ENCODE measurements at regions not wholly inside any gene's neighbourhood (a gene's known extent, or its start where the extent isn't known, plus 50 kb on each side); places are given as distances from the start of the nearest gene placed in this dataset.

DNA sequence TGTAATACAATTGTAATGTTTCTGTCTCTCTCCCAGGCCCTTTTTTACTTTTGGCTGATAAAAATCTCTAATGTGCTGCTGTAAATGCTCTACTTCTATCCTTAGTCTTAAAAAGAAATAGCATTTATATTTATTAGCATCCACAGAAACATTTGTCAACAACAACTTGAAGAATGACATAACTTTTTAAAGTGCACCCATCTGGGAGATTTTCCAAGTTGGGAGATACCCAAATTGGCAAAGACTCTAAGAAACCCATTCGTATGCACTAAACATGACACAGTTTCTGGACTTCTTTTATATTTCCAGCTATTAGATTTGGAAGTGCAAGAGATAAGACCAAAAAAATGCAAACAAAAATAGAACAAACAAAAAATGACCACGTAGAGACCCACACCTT, 2287.4 kb upstream of the WWC1 start:
- peaks cover 0 to 15% of the 10 kb centered on the region in 2 donors for H3K9me3 Mint-ChIP-seq
- H3K36me3 Mint-ChIP-seq (ENCODE audit: insufficient read depth): no peaks in the 10 kb centered on the region

DNA sequence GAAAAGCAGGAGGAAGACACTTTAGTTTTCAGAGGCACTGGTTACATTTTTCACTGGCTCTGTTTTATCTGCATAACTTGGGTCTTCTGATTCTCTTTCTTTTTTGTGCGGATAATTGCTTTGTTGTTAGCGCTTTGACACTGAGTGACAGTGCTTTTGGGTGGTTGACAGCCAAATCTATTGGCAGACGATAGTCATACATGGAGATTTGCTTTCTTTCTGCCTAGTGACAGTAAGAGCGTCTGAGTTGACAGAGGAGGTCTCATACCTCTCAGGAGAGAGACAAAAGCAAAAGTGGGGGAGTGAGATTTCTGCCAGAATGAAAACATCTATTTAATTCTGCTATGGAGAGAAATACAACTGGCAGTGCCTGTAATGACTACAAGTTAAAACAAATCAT, 2278.0 kb upstream of the WWC1 start:
- H3K36me3 Mint-ChIP-seq (ENCODE audit: insufficient read depth): no peaks in the 10 kb centered on the region
- DNase-seq: no peak
- no peak overlapping the region for H3K27ac Mint-ChIP-seq
- no peak overlapping the region for H3K4me3 Mint-ChIP-seq
- no peak for ATAC-seq (replicated peaks)
- H3K4me1 Mint-ChIP-seq (ENCODE audit: low read depth in 2 of 2): no peaks in the 10 kb centered on the region
- peaks cover 10 to 12% of the 10 kb centered on the region in 2 donors for H3K9me3 Mint-ChIP-seq
- no peaks in the 10 kb centered on the region for H3K27me3 Mint-ChIP-seq

More for the DNA sequence above, 2287.4 kb upstream of the WWC1 start:
- ATAC-seq (replicated peaks): no peak
- no peaks in the 10 kb centered on the region for H3K27me3 Mint-ChIP-seq
- DNase-seq: no peak
- no peak overlapping the region for H3K4me3 Mint-ChIP-seq
- H3K4me1 Mint-ChIP-seq (ENCODE audit: low read depth in 2 of 2): no peaks in the 10 kb centered on the region
- H3K27ac Mint-ChIP-seq: no peak overlapping the region

DNA sequence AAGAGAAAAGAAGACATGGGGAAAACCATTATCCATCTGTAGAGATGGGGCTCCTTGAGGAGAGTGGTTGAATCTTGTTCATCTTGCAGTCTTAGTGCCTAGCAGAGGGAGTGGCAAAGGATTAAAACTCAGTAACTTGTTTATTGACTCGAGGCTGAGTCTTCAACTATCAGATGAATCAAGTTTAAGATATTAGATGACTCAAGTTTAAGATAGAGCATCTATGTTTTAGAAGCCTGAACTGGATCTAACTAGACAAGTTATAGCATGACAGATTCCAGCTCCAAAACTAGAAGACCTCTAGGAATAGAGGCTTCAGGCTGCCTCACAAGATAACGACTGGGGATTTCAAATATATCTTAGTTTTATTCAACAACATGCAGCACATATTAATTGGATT, 2277.2 kb upstream of the WWC1 start:
- H3K9me3 Mint-ChIP-seq: peaks cover 10 to 12% of the 10 kb centered on the region in 2 donors
- ATAC-seq (replicated peaks): no peak
- H3K36me3 Mint-ChIP-seq (ENCODE audit: insufficient read depth): no peaks in the 10 kb centered on the region
- no peaks in the 10 kb centered on the region for H3K4me1 Mint-ChIP-seq (ENCODE audit: low read depth in 2 of 2)
- H3K27me3 Mint-ChIP-seq: no peaks in the 10 kb centered on the region
- no peak for DNase-seq
- no peak overlapping the region for H3K4me3 Mint-ChIP-seq
- H3K27ac Mint-ChIP-seq: no peak overlapping the region

GRCh38 chr5:166018716-166019115, 2272.7 kb upstream of the WWC1 start:
- DNase-seq: no peak
- no peak overlapping the region for H3K4me3 Mint-ChIP-seq
- no peaks in the 10 kb centered on the region for H3K27me3 Mint-ChIP-seq
- H3K36me3 Mint-ChIP-seq (ENCODE audit: insufficient read depth): no peaks in the 10 kb centered on the region
- no peaks in the 10 kb centered on the region for H3K4me1 Mint-ChIP-seq (ENCODE audit: low read depth in 2 of 2)
- no peak for ATAC-seq (replicated peaks)
- no peak overlapping the region for H3K27ac Mint-ChIP-seq
- peaks cover 8 to 11% of the 10 kb centered on the region in 2 donors for H3K9me3 Mint-ChIP-seq

DNA sequence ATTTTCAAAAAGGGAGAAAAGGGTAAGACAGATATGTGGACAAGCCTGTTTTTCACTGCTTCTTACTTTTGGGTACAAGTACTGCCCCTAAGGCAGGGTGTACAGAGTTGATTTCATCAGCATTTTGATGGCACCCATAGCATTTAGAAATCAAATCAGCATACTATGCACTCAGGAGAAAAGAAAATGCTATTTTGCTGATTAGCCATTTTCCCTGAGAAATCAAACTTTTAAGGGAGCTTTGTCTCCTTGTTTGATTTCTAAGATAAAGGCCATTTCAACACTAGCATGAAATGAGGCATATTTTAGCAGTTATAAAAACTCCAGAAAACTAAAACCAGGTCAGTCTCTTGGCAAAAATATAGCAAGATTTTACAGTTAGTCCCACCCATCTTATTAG, 2269.4 kb upstream of the WWC1 start:
- no peaks in the 10 kb centered on the region for H3K27me3 Mint-ChIP-seq
- peaks cover 5 to 8% of the 10 kb centered on the region in 2 donors for H3K9me3 Mint-ChIP-seq
- H3K4me3 Mint-ChIP-seq: no peak overlapping the region
- ATAC-seq (replicated peaks) (no peak), DNase-seq (no peak)
- H3K27ac Mint-ChIP-seq: no peak overlapping the region
- H3K36me3 Mint-ChIP-seq (ENCODE audit: insufficient read depth): no peaks in the 10 kb centered on the region
- H3K4me1 Mint-ChIP-seq (ENCODE audit: low read depth in 2 of 2): no peaks in the 10 kb centered on the region

GRCh38 chr5:166024970-166025369, 2266.5 kb upstream of the WWC1 start:
- no peaks in the 10 kb centered on the region for H3K36me3 Mint-ChIP-seq (ENCODE audit: insufficient read depth)
- peaks cover 10% of the 10 kb centered on the region in 2 donors for H3K9me3 Mint-ChIP-seq
- no peak for DNase-seq
- no peaks in the 10 kb centered on the region for H3K27me3 Mint-ChIP-seq
- ATAC-seq (replicated peaks): no peak
- H3K27ac Mint-ChIP-seq: no peak overlapping the region
- no peak overlapping the region for H3K4me3 Mint-ChIP-seq
- H3K4me1 Mint-ChIP-seq (ENCODE audit: low read depth in 2 of 2): no peaks in the 10 kb centered on the region

GRCh38 chr5:166027582-166027981, 2263.9 kb upstream of the WWC1 start:
- Mint-ChIP-seq H3K36me3 (ENCODE audit: insufficient read depth) (no peaks in the 10 kb centered on the region), H3K9me3 (peaks cover 11 to 14% of the 10 kb centered on the region in 2 donors), H3K27me3 (no peaks in the 10 kb centered on the region), H3K4me3 (no peak overlapping the region), H3K27ac (no peak overlapping the region), H3K4me1 (ENCODE audit: low read depth in 2 of 2) (no peaks in the 10 kb centered on the region)
- DNase-seq (no peak), ATAC-seq (replicated peaks) (no peak)

GRCh38 chr5:166031926-166032325, 2259.5 kb upstream of the WWC1 start:
- DNase-seq (no peak), ATAC-seq (replicated peaks) (no peak)
- H3K4me1 Mint-ChIP-seq (ENCODE audit: low read depth in 2 of 2): no peaks in the 10 kb centered on the region
- H3K36me3 Mint-ChIP-seq (ENCODE audit: insufficient read depth): no peaks in the 10 kb centered on the region
- no peak overlapping the region for H3K4me3 Mint-ChIP-seq
- no peak overlapping the region for H3K27ac Mint-ChIP-seq
- H3K27me3 Mint-ChIP-seq: no peaks in the 10 kb centered on the region
- H3K9me3 Mint-ChIP-seq: peaks cover 6 to 13% of the 10 kb centered on the region in 2 donors

DNA sequence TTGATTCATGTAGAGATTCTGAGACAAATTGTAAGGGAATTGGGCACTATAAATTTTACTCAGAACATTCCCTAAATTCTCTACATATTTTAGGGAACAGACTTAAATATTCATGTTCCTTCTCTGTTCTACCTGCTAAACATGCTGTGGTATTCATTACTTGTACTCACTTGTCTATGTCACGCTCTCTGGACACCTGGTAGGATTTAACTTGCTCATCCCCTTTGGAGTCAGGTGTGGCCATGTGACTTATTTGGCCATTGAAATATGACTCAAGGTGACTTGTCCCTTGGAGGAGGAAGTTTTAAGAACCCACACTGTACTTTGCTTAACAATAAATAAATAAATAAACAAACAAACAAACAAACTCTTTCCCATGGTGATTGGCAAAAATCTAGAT, 2258.8 kb upstream of the WWC1 start:
- no peaks in the 10 kb centered on the region for H3K36me3 Mint-ChIP-seq (ENCODE audit: insufficient read depth)

DNA sequence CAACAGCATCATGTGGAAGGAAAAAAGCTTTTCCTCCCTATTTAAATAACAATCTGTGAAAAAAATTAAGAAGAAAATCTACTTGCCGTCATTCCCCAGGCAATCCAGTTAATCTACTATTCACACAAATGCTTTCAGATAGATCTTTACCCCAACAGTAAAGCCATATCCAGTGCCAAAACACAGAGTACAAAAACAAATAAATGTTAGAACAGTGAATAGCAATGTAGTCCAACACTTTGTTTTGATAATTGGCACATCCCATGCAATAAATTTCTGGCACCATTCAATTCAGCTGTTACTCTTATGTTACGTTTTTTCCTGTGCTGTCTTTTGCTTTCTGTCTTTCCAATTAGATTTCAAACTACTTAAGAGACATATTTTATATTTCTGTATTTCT, 2245.5 kb upstream of the WWC1 start:
- H3K36me3 Mint-ChIP-seq (ENCODE audit: insufficient read depth): no peaks in the 10 kb centered on the region
- no peaks in the 10 kb centered on the region for H3K4me1 Mint-ChIP-seq (ENCODE audit: low read depth in 2 of 2)
- H3K27ac Mint-ChIP-seq: no peak overlapping the region
- H3K9me3 Mint-ChIP-seq: peaks cover 2 to 8% of the 10 kb centered on the region in 2 donors
- DNase-seq (no peak), ATAC-seq (replicated peaks) (no peak)
- no peaks in the 10 kb centered on the region for H3K27me3 Mint-ChIP-seq
- no peak overlapping the region for H3K4me3 Mint-ChIP-seq

More for the DNA sequence above, 2258.8 kb upstream of the WWC1 start:
- ATAC-seq (replicated peaks) (no peak), DNase-seq (no peak)
- H3K9me3 Mint-ChIP-seq: peaks cover 6 to 13% of the 10 kb centered on the region in 2 donors
- no peak overlapping the region for H3K27ac Mint-ChIP-seq
- H3K4me1 Mint-ChIP-seq (ENCODE audit: low read depth in 2 of 2): no peaks in the 10 kb centered on the region
- no peaks in the 10 kb centered on the region for H3K27me3 Mint-ChIP-seq
- no peak overlapping the region for H3K4me3 Mint-ChIP-seq

GRCh38 chr5:166046956-166047355, 2244.5 kb upstream of the WWC1 start:
- DNase-seq (no peak), ATAC-seq (replicated peaks) (no peak)
- Mint-ChIP-seq H3K27ac (no peak overlapping the region), H3K9me3 (peaks cover 0 to 2% of the 10 kb centered on the region in 2 donors), H3K4me3 (no peak overlapping the region), H3K4me1 (ENCODE audit: low read depth in 2 of 2) (no peaks in the 10 kb centered on the region), H3K36me3 (ENCODE audit: insufficient read depth) (no peaks in the 10 kb centered on the region), H3K27me3 (no peaks in the 10 kb centered on the region)

DNA sequence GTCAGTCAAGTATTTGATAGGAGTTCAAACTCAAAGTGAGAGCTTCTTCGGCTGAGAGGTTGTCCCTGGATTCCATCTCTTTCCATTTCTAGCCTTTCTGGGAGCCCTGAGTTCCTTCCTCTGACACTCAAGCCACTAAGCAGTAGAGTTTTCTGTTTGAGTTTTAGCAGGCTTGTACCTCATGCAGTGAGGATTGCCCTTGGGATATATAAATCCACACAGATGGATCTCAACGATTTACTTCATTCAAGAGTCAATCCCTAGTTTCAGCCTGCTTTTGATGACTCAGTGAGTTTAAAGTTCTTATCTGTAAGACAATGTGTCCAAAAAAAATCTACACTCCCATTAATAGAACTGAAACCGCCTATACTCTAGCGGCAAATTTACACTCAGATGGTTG, 2240.9 kb upstream of the WWC1 start:
- no peaks in the 10 kb centered on the region for H3K4me1 Mint-ChIP-seq (ENCODE audit: low read depth in 2 of 2)
- no peaks in the 10 kb centered on the region for H3K36me3 Mint-ChIP-seq (ENCODE audit: insufficient read depth)
- H3K27me3 Mint-ChIP-seq: no peaks in the 10 kb centered on the region
- no peak overlapping the region for H3K4me3 Mint-ChIP-seq
- no peak for ATAC-seq (replicated peaks)
- no peak for DNase-seq
- H3K27ac Mint-ChIP-seq: no peak overlapping the region
- peaks cover 0 to 4% of the 10 kb centered on the region in 2 donors for H3K9me3 Mint-ChIP-seq

- peaks cover 3 to 8% of the 10 kb centered on the region in 2 donors for H3K9me3 Mint-ChIP-seq
- no peaks in the 10 kb centered on the region for H3K4me1 Mint-ChIP-seq (ENCODE audit: low read depth in 2 of 2)
- H3K4me3 Mint-ChIP-seq: no peak overlapping the region
- H3K27me3 Mint-ChIP-seq: no peaks in the 10 kb centered on the region
- H3K27ac Mint-ChIP-seq: no peak overlapping the region
- ATAC-seq (replicated peaks) (no peak), DNase-seq (no peak)
- no peaks in the 10 kb centered on the region for H3K36me3 Mint-ChIP-seq (ENCODE audit: insufficient read depth)
Measured at GRCh38 chr5:166058660-166059059, 2232.8 kb upstream of the WWC1 start.

DNA sequence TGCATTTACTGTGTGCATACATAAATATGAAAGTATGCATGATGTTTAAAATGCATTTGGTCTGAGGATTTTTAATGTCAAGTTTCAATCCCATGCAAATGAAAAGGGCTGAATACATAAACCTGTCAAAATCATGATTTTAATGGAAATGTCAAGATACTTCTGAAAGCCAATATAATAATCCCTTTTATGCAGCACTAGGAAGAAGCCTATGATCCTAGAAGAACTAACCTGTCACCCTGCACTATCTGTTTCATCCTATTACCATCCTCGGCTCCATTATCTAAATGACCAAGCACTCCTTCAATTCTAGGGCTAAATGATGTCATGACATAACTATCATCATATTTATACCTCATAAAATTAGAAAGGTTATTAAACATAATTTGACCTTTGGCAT, 2229.4 kb upstream of the WWC1 start:
- Mint-ChIP-seq H3K4me3 (no peak overlapping the region), H3K4me1 (ENCODE audit: low read depth in 2 of 2) (no peaks in the 10 kb centered on the region), H3K27me3 (no peaks in the 10 kb centered on the region), H3K9me3 (peaks cover 1 to 8% of the 10 kb centered on the region in 2 donors), H3K27ac (no peak overlapping the region), H3K36me3 (ENCODE audit: insufficient read depth) (no peaks in the 10 kb centered on the region)
- ATAC-seq (replicated peaks) (no peak), DNase-seq (no peak)

- H3K4me3 Mint-ChIP-seq: no peak overlapping the region
Measured at GRCh38 chr5:166062719-166063118, 2228.7 kb upstream of the WWC1 start.

More at GRCh38 chr5:166062719-166063118, 2228.7 kb upstream of the WWC1 start:
- ATAC-seq (replicated peaks) (no peak), DNase-seq (no peak)
- Mint-ChIP-seq H3K4me1 (ENCODE audit: low read depth in 2 of 2) (no peaks in the 10 kb centered on the region), H3K36me3 (ENCODE audit: insufficient read depth) (no peaks in the 10 kb centered on the region), H3K27me3 (no peaks in the 10 kb centered on the region), H3K27ac (no peak overlapping the region), H3K9me3 (peaks cover 0 to 8% of the 10 kb centered on the region in 2 donors)

Data from effector memory CD8-positive, alpha-beta T cell (primary cell).